PFSK-1 (cell line): ENCODE measurements at regions not wholly inside any gene's neighbourhood (a gene's known extent, or its start where the extent isn't known, plus 50 kb on each side); places are given as distances from the start of the nearest gene placed in this dataset.

ENCODE experiments used
- POLR2AphosphoS5 ChIP-seq: IDR thresholded peaks from 2 replicates; pipeline ENCODE4 v1.6.1; 2012; ENCODE audit warnings: low read depth, mild to moderate bottlenecking, control low read depth, low read length, moderate library complexity
- REST ChIP-seq, 2 experiments: IDR thresholded peaks; 2 replicates each; pipeline versions ENCODE4 v1.6.1 to v1.8.0; 2011 to 2012; ENCODE audit warnings: low read depth in 2 of 2, low read length in 2 of 2, control low read depth in 1 of 2, inconsistent platforms in 1 of 2, mild to moderate bottlenecking in 1 of 2, moderate library complexity in 1 of 2; ENCODE audit not compliant: insufficient read depth in 1 of 2
- TAF1 ChIP-seq: IDR thresholded peaks from 2 replicates; pipeline ENCODE4 v1.6.1; 2012; ENCODE audit warnings: low read length, control low read depth, borderline replicate concordance; ENCODE audit not compliant: insufficient read depth

- TF ChIP-seq POLR2AphosphoS5, result no peak
- no peak for TF ChIP-seq TAF1
- no peak for TF ChIP-seq REST (IDR thresholded peaks at IDR 0.05; ENCODE audit: insufficient read depth in 1 of 2, low read depth in 2 of 2, low read length in 2 of 2)
These were observed 438.2 kb upstream of the FAR2 start for GRCh38 chr12:28710882-28711281.
